ENCODE measurements at regions not wholly inside any gene's neighbourhood (a gene's known extent, or its start where the extent isn't known, plus 50 kb on each side); places are given as distances from the start of the nearest gene placed in this dataset.

DNA sequence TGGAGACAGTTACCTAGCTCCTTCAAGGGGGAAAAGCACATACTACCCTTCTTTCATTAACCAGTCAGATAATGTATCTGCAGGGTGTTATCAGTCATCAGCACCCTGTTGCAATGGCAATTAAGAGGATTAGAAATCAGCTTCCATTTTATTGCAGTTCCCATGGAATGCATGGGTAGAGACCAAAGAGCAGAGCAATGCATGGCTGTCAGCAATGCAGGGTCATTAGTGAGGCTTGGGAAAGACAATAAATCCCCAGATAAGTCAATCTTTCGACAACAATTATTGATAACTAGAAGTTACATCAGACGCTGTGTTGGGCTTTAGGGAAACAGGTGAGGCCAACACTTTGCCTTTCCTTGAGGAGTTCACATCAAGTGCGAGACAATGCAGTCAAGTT, 150.9 kb downstream of the MAFB start:
- Histone ChIP-seq H3K36me3 (no peaks in the 10 kb centered on the region), H3K27me3 (no peaks in the 10 kb centered on the region), H3K4me3 (no peak overlapping the region), H3K27ac (no peak overlapping the region), H3K9me3 (no peaks in the 10 kb centered on the region), H3K4me1 (ENCODE audit: insufficient read depth) (no peaks in the 10 kb centered on the region)
- intact Hi-C loops (cut with DNase I) = no loop called here
- WGBS, 3 donors = 66 to 80% (median 75%) methylated on average over 3 of the region's 3 CpGs
- TF ChIP-seq EP300 (IDR thresholded peaks at IDR 0.05) (no peak), CTCF (IDR thresholded peaks at IDR 0.05) (no peak), POLR2A (IDR thresholded peaks at IDR 0.05) (no peak)
- DNase-seq = no peak

DNA sequence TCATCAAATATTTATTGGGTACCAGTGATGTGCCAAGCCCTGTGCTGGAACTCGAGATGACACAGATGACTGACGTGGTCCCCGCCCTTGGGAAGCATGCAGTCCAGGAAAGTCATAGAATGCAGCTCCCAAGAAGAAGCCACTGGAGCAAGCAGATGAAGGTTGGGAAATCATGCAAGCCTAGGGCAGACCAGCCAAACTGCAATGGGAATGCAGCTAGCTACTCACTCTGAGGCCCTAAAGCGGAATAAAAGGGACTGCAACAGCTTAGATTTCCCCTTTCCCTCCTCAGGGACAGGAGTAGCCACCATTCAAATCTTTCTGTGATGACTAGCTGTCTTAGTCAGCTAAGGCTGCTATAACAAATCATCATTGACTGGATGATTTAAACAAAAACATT, 152.2 kb downstream of the MAFB start:
- DNase-seq = no peak
- Histone ChIP-seq H3K9me3 (no peaks in the 10 kb centered on the region), H3K4me3 (no peak overlapping the region), H3K27ac (no peak overlapping the region), H3K36me3 (no peaks in the 10 kb centered on the region), H3K4me1 (ENCODE audit: insufficient read depth) (no peaks in the 10 kb centered on the region), H3K27me3 (no peaks in the 10 kb centered on the region)
- no peak for TF ChIP-seq EP300 (IDR thresholded peaks at IDR 0.05)
- 74 to 87% (median 85%) methylated on average over 4 of the region's 4 CpGs for WGBS, 3 donors
- intact Hi-C loops (cut with DNase I) = no loop called here

GRCh38 chr20:40535816-40536215, 153.2 kb downstream of the MAFB start:
- 72 to 80% (median 74%) methylated on average over 8 of the region's 8 CpGs for WGBS, 3 donors
- Histone ChIP-seq H3K4me1 (ENCODE audit: insufficient read depth) (no peaks in the 10 kb centered on the region), H3K4me3 (no peak overlapping the region), H3K27me3 (no peaks in the 10 kb centered on the region), H3K27ac (no peak overlapping the region), H3K36me3 (no peaks in the 10 kb centered on the region), H3K9me3 (no peaks in the 10 kb centered on the region)
- intact Hi-C loops (cut with DNase I) = no loop called here
- DNase-seq = no peak
- TF ChIP-seq EP300 (IDR thresholded peaks at IDR 0.05) = no peak
- TF ChIP-seq CTCF (IDR thresholded peaks at IDR 0.05) = no peak
- no peak for TF ChIP-seq POLR2A (IDR thresholded peaks at IDR 0.05)

DNA sequence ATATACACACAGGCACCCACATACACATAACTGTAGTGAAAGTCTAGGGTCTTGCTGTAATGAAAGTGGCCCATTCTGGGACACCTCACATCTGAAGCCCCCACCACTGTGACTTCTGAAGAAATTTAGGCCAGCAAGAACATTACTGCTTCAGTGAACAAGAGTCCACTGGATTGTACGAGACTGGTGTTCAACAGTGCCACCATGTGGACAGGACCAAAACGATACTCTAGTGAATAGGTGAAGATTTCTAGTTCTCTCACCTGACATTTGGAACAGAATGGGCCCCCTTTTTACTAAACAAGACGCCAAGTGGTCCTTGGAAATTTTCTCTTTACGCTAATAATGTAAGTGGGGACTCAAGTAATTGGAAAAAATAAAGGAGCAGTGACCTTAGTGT, 156.9 kb downstream of the MAFB start:
- Histone ChIP-seq H3K36me3 (no peaks in the 10 kb centered on the region), H3K27ac (no peak overlapping the region), H3K4me1 (ENCODE audit: insufficient read depth) (no peaks in the 10 kb centered on the region), H3K27me3 (no peaks in the 10 kb centered on the region), H3K4me3 (no peak overlapping the region), H3K9me3 (no peaks in the 10 kb centered on the region)
- intact Hi-C loops (cut with DNase I) = no loop called here
- TF ChIP-seq POLR2A (IDR thresholded peaks at IDR 0.05) (no peak), CTCF (IDR thresholded peaks at IDR 0.05) (no peak), EP300 (IDR thresholded peaks at IDR 0.05) (no peak)
- DNase-seq = no peak
- WGBS, 3 donors = 61 to 76% (median 66%) methylated on average over 4 of the region's 4 CpGs

- WGBS, 3 donors = 27 to 29% (median 29%) methylated on average over 4 of the region's 4 CpGs
- Histone ChIP-seq H3K4me1 (ENCODE audit: insufficient read depth) (no peaks in the 10 kb centered on the region), H3K27me3 (no peaks in the 10 kb centered on the region), H3K36me3 (no peaks in the 10 kb centered on the region), H3K27ac (no peak overlapping the region), H3K9me3 (no peaks in the 10 kb centered on the region), H3K4me3 (no peak overlapping the region)
- DNase-seq = no peak
- intact Hi-C loops (cut with DNase I) = no loop called here
- no peak for TF ChIP-seq CTCF (IDR thresholded peaks at IDR 0.05)
Observed at GRCh38 chr20:40525351-40525750, 163.7 kb downstream of the MAFB start.

Data from ovary (tissue), 7 donors.